ENCODE measurements at regions not wholly inside any gene's neighbourhood (a gene's known extent, or its start where the extent isn't known, plus 50 kb on each side); places are given as distances from the start of the nearest gene placed in this dataset.

GRCh38 chr2:129794116-129794515, 185.3 kb upstream of the RAB6C start:
- Histone ChIP-seq H3K36me3 (replicated peaks; ENCODE audit: insufficient read depth, low read length) (no peaks in the 10 kb centered on the region), H2AFZ (ENCODE audit: low read length) (no peak overlapping the region), H3K27ac (ENCODE audit: low read length) (no peak overlapping the region), H3K4me2 (ENCODE audit: low read depth, low read length) (no peak overlapping the region), H3K4me3 (ENCODE audit: low read length) (no peak overlapping the region), H4K20me1 (ENCODE audit: insufficient read depth, low read length) (no peaks in the 10 kb centered on the region), H3F3A (ENCODE audit: insufficient read depth, low read length) (no peaks in the 10 kb centered on the region), H3K9me2 (replicated peaks; ENCODE audit: insufficient read depth, low read length) (no peaks in the 10 kb centered on the region), H3K9me3 (replicated peaks; ENCODE audit: insufficient read depth, low read length) (no peaks in the 10 kb centered on the region), H3K9ac (ENCODE audit: low read length) (no peak overlapping the region), H3K27me3 (replicated peaks; ENCODE audit: insufficient read depth, low read length) (no peaks in the 10 kb centered on the region), H3K4me1 (ENCODE audit: low read length) (no peaks in the 10 kb centered on the region), H3K79me2 (ENCODE audit: low read length) (no peaks in the 10 kb centered on the region)
- no peak for DNase-seq
- no peak for TF ChIP-seq CTCF (IDR thresholded peaks at IDR 0.05; ENCODE audit: low read length)
- TF ChIP-seq EZH2phosphoT487 (IDR thresholded peaks at IDR 0.05; ENCODE audit: low read length): no peak
- no peak for TF ChIP-seq EZH2 (optimal IDR thresholded peaks at IDR 0.05; ENCODE audit: low read depth, low read length)

DNA sequence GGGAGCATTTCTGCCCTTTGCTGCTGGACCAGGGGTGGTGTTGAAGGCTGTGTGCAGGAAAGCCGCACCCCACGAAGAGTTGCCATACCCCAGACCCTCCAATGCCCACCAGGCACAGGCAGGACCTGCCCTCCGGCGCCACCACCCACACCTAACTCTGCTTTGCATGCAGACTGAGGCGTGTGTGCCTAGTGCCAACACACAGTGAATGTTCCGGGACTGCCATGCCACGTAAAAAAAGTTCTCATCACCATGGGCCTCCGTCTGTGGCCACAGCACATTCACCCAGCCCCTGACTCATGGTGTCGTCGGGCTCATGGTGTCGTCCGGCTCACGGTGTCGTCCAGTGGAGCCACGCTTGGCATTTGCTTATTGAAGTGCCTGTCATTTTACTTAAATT, 184.9 kb upstream of the RAB6C start:
- Histone ChIP-seq H4K20me1 (ENCODE audit: insufficient read depth, low read length) (no peaks in the 10 kb centered on the region), H3F3A (ENCODE audit: insufficient read depth, low read length) (no peaks in the 10 kb centered on the region), H3K4me3 (ENCODE audit: low read length) (no peak overlapping the region), H3K9me3 (replicated peaks; ENCODE audit: insufficient read depth, low read length) (no peaks in the 10 kb centered on the region), H3K27ac (ENCODE audit: low read length) (no peak overlapping the region), H2AFZ (ENCODE audit: low read length) (no peak overlapping the region), H3K36me3 (replicated peaks; ENCODE audit: insufficient read depth, low read length) (no peaks in the 10 kb centered on the region), H3K4me1 (ENCODE audit: low read length) (no peaks in the 10 kb centered on the region), H3K9me2 (replicated peaks; ENCODE audit: insufficient read depth, low read length) (no peaks in the 10 kb centered on the region), H3K79me2 (ENCODE audit: low read length) (no peaks in the 10 kb centered on the region), H3K9ac (ENCODE audit: low read length) (no peak overlapping the region), H3K4me2 (ENCODE audit: low read depth, low read length) (no peak overlapping the region), H3K27me3 (replicated peaks; ENCODE audit: insufficient read depth, low read length) (no peaks in the 10 kb centered on the region)
- TF ChIP-seq EZH2 (optimal IDR thresholded peaks at IDR 0.05; ENCODE audit: low read depth, low read length) (no peak), CTCF (IDR thresholded peaks at IDR 0.05; ENCODE audit: low read length) (no peak), EZH2phosphoT487 (IDR thresholded peaks at IDR 0.05; ENCODE audit: low read length) (no peak)
- DNase-seq: no peak

- Histone ChIP-seq H3K4me3 (ENCODE audit: low read length) (no peak overlapping the region), H3K79me2 (ENCODE audit: low read length) (no peaks in the 10 kb centered on the region), H3K4me1 (ENCODE audit: low read length) (no peaks in the 10 kb centered on the region), H3K9me3 (replicated peaks; ENCODE audit: insufficient read depth, low read length) (no peaks in the 10 kb centered on the region), H3K9me2 (replicated peaks; ENCODE audit: insufficient read depth, low read length) (no peaks in the 10 kb centered on the region), H3K36me3 (replicated peaks; ENCODE audit: insufficient read depth, low read length) (no peaks in the 10 kb centered on the region), H3K4me2 (ENCODE audit: low read depth, low read length) (no peak overlapping the region), H3K27ac (ENCODE audit: low read length) (no peak overlapping the region), H2AFZ (ENCODE audit: low read length) (no peak overlapping the region), H4K20me1 (ENCODE audit: insufficient read depth, low read length) (no peaks in the 10 kb centered on the region), H3F3A (ENCODE audit: insufficient read depth, low read length) (no peaks in the 10 kb centered on the region), H3K9ac (ENCODE audit: low read length) (no peak overlapping the region), H3K27me3 (replicated peaks; ENCODE audit: insufficient read depth, low read length) (no peaks in the 10 kb centered on the region)
- no peak for DNase-seq
- TF ChIP-seq EZH2phosphoT487 (IDR thresholded peaks at IDR 0.05; ENCODE audit: low read length): no peak
Observed at GRCh38 chr2:129796225-129796624, 183.2 kb upstream of the RAB6C start.

DNA sequence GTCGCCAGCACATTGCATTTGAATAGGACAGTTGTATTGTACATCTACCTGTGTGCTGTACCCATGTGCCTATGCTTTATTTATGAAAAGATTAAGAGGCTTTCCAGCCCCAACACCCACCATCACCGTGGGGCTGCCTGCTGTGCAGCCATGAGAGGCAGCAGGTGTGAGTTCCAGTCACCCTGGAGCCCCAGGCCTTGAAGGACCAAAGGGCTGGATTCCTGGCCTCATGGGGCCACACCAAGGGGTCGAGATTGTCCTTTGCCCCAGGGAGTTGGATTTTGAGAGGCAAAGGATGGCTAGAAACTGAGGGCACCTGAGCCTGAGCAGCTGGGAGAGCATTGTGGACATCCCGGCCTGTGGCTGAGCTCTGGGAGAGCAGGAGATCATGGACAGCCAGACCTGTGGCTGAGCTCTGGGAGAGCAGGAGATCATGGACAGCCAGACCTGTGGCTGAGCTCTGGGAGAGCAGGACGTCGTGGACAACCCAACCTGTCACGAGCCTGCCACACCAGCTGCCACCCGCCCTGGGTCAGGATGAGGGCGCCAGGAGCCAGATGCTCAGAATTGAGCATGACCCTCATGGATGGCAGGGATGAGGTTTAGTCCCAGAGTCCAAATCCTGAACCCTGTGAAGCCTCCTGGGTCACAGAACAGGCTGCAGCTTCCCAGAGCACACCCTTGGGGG, 182.5 kb upstream of the RAB6C start:
- Histone ChIP-seq H3K9me2 (replicated peaks; ENCODE audit: insufficient read depth, low read length) (no peaks in the 10 kb centered on the region), H3K36me3 (replicated peaks; ENCODE audit: insufficient read depth, low read length) (no peaks in the 10 kb centered on the region), H3K4me1 (ENCODE audit: low read length) (no peaks in the 10 kb centered on the region), H3K27ac (ENCODE audit: low read length) (no peak overlapping the region), H3K79me2 (ENCODE audit: low read length) (no peaks in the 10 kb centered on the region), H3K9me3 (replicated peaks; ENCODE audit: insufficient read depth, low read length) (no peaks in the 10 kb centered on the region), H3K9ac (ENCODE audit: low read length) (no peak overlapping the region), H3F3A (ENCODE audit: insufficient read depth, low read length) (no peaks in the 10 kb centered on the region), H3K27me3 (replicated peaks; ENCODE audit: insufficient read depth, low read length) (no peaks in the 10 kb centered on the region), H3K4me2 (ENCODE audit: low read depth, low read length) (no peak overlapping the region), H2AFZ (ENCODE audit: low read length) (no peak overlapping the region), H3K4me3 (ENCODE audit: low read length) (no peak overlapping the region), H4K20me1 (ENCODE audit: insufficient read depth, low read length) (no peaks in the 10 kb centered on the region)
- TF ChIP-seq EZH2 (optimal IDR thresholded peaks at IDR 0.05; ENCODE audit: low read depth, low read length) (no peak), EZH2phosphoT487 (IDR thresholded peaks at IDR 0.05; ENCODE audit: low read length) (no peak), CTCF (IDR thresholded peaks at IDR 0.05; ENCODE audit: low read length) (no peak)
- DNase-seq: no peak
